HCT116 (cell line): ENCODE measurements at regions not wholly inside any gene's neighbourhood (a gene's known extent, or its start where the extent isn't known, plus 50 kb on each side); places are given as distances from the start of the nearest gene placed in this dataset.

ENCODE experiments used
- ATAC-seq: fragments of 200-7000 bp; cut with Tn5 transposase; 2 replicates; pipeline ENCODE4 v1.9.1; 2020; ENCODE audit warnings: mild to moderate bottlenecking, moderate library complexity
- BruUV-seq: library from RNA; stranded (reverse); fragments of 400-500 nt; replicated peaks from 2 replicates; lab custom pipeline; 2021; lab: Mats Ljungman, UMichigan
- CTCF ChIA-PET: fragments of 300-600 bp; sonication (Branson Sonifier 250); formaldehyde crosslinking; loops from one replicate; lab custom pipeline; 2021; ENCODE audit warnings: antibody characterized with exemption; lab: Charles Lee
- POLR2A ChIA-PET: fragments of 300-600, 350-600 bp; sonication (Branson Sonifier 250); formaldehyde crosslinking; loops from one replicate; lab custom pipeline; 2021; ENCODE audit warnings: antibody characterized with exemption; lab: Charles Lee
- RAD21 ChIA-PET, 2 experiments: fragments of 300-600 bp; sonication (Branson Sonifier 250); formaldehyde crosslinking; loops; one replicate each; lab custom pipeline; 2023; ENCODE audit warnings: low total read pairs in 2 of 2; ENCODE audit not compliant: uncharacterized antibody in 2 of 2, unreplicated experiment in 2 of 2, low non-redundant PET in 1 of 2; lab: Charles Lee
- DNase-seq: peaks from one replicate; pipeline ENCODE4 v3.0.0-alpha.2; 2010; ENCODE audit warnings: low read depth, low spot score
- H2AFZ ChIP-seq: fragments of 200-600 bp; shearing (Covaris generic), sonication (generic); 2 replicates; pipeline ENCODE4 v1.6.1; 2017; ENCODE audit warnings: low read depth, mixed run types, mixed read lengths, antibody characterized with exemption, low read length; ENCODE audit not compliant: poor library complexity, severe bottlenecking
- H3K27ac ChIP-seq: 2 replicates; pipeline ENCODE4 v1.5.1; 2012; ENCODE audit warnings: low read depth, low read length
- H3K27me3 ChIP-seq: fragments of 200-600 bp; sonication (generic); 2 replicates; pipeline ENCODE4 v1.6.1; 2016; ENCODE audit warnings: mixed run types, low read length, mixed read lengths; ENCODE audit not compliant: insufficient read depth
- H3K36me3 ChIP-seq, 2 experiments: fragments of 200-500 bp in 1 of 2; fragments of 200-600 bp in 1 of 2; sonication (Bioruptor generic) in 1 of 2; sonication (generic) in 1 of 2; 2 replicates each; pipeline versions ENCODE4 v1.5.1 to v1.6.1; 2014 to 2016; ENCODE audit warnings: low read length in 2 of 2, inconsistent platforms in 1 of 2, mixed read lengths in 1 of 2, mixed run types in 1 of 2; ENCODE audit not compliant: insufficient read depth in 2 of 2, control insufficient read depth in 1 of 2
- H3K4me1 ChIP-seq, 2 experiments: fragments of 200-600 bp in 1 of 2; sonication (generic) in 1 of 2; 2 replicates each; pipeline versions ENCODE4 v1.5.1 to v1.6.1; 2012 to 2017; ENCODE audit warnings: low read length in 2 of 2, inconsistent platforms in 1 of 2, mild to moderate bottlenecking in 1 of 2, mixed read lengths in 1 of 2, mixed run types in 1 of 2, moderate library complexity in 1 of 2; ENCODE audit not compliant: insufficient read depth in 2 of 2, control insufficient read depth in 1 of 2
- H3K4me2 ChIP-seq: fragments of 200-600 bp; sonication (generic); 2 replicates; pipeline ENCODE4 v1.6.1; 2017; ENCODE audit warnings: mixed run types, low read length, mixed read lengths
- H3K4me3 ChIP-seq, 2 experiments: fragments of 200-600 bp in 1 of 2; sonication (generic) in 1 of 2; replicated peaks in 1 of 2; 2 replicates each; pipeline ENCODE4 v1.5.1; 2011 to 2016; ENCODE audit warnings: low read length in 2 of 2, control low read depth in 1 of 2, low read depth in 1 of 2, mild to moderate bottlenecking in 1 of 2, mixed read lengths in 1 of 2, mixed run types in 1 of 2
- H3K79me2 ChIP-seq: fragments of 200-600 bp; sonication (generic); 2 replicates; pipeline ENCODE4 v1.6.1; 2017; ENCODE audit warnings: mild to moderate bottlenecking, mixed run types, low read length, moderate library complexity, mixed read lengths; ENCODE audit not compliant: insufficient read depth
- H3K9ac ChIP-seq: fragments of 200-600 bp; sonication (generic); 2 replicates; pipeline ENCODE4 v1.6.1; 2016; ENCODE audit warnings: low read length, mixed read lengths
- H3K9me2 ChIP-seq: fragments of 200-600 bp; sonication (generic), shearing (Covaris generic); 2 replicates; pipeline ENCODE4 v1.6.1; 2017; ENCODE audit warnings: mixed run types, mild to moderate bottlenecking, moderate library complexity; ENCODE audit not compliant: insufficient read depth
- H3K9me3 ChIP-seq, 2 experiments: fragments of 200-500 bp in 1 of 2; fragments of 200-600 bp in 1 of 2; sonication (Bioruptor generic) in 1 of 2; sonication (generic) in 1 of 2; 2 replicates each; pipeline ENCODE4 v1.6.1; 2014 to 2017; ENCODE audit warnings: low read length in 2 of 2, mixed read lengths in 2 of 2, inconsistent platforms in 1 of 2, low read depth in 1 of 2, mild to moderate bottlenecking in 1 of 2, mixed run types in 1 of 2, moderate library complexity in 1 of 2; ENCODE audit not compliant: control insufficient read depth in 1 of 2, insufficient read depth in 1 of 2
- H4K20me1 ChIP-seq: fragments of 200-600 bp; sonication (generic), shearing (Covaris generic); 2 replicates; pipeline ENCODE4 v1.6.1; 2017; ENCODE audit warnings: mixed run types, mild to moderate bottlenecking, moderate library complexity; ENCODE audit not compliant: insufficient read depth
- ATF3 ChIP-seq: IDR thresholded peaks from 2 replicates; pipeline ENCODE4 v1.6.1; 2012
- CBX3 ChIP-seq: IDR thresholded peaks from 2 replicates; pipeline ENCODE4 v1.6.1; 2012; ENCODE audit warnings: low read depth
- CEBPB ChIP-seq: IDR thresholded peaks from 2 replicates; pipeline ENCODE4 v1.6.1; 2012; ENCODE audit warnings: low read depth
- CTCF ChIP-seq, 3 experiments: fragments of 200-600 bp in 1 of 3; sonication (generic) in 1 of 3; IDR thresholded peaks in 2 of 3; conservative IDR thresholded peaks in 1 of 3; 2 replicates each; pipeline ENCODE4 v1.5.1; 2012 to 2017; ENCODE audit warnings: low read depth in 2 of 3, low read length in 2 of 3, antibody characterized with exemption in 1 of 3, borderline replicate concordance in 1 of 3, control low read depth in 1 of 3, mild to moderate bottlenecking in 1 of 3, mixed read lengths in 1 of 3, mixed run types in 1 of 3, moderate library complexity in 1 of 3; ENCODE audit not compliant: insufficient read depth in 1 of 3
- EGR1 ChIP-seq: IDR thresholded peaks from 2 replicates; pipeline ENCODE4 v1.6.1; 2012; ENCODE audit warnings: low read depth
- ELF1 ChIP-seq: IDR thresholded peaks from 2 replicates; pipeline ENCODE4 v1.6.1; 2012; ENCODE audit warnings: low read depth, borderline replicate concordance
- FOSL1 ChIP-seq: IDR thresholded peaks from 2 replicates; pipeline ENCODE4 v1.6.1; 2012; ENCODE audit warnings: low read depth
- JUND ChIP-seq: IDR thresholded peaks from 2 replicates; pipeline ENCODE4 v1.6.1; 2012
- MAX ChIP-seq: IDR thresholded peaks from 2 replicates; pipeline ENCODE4 v1.6.1; 2012
- REST ChIP-seq: IDR thresholded peaks from 2 replicates; pipeline ENCODE4 v1.6.1; 2012; ENCODE audit warnings: low read depth
- SIN3A ChIP-seq: IDR thresholded peaks from 2 replicates; pipeline ENCODE4 v1.6.1; 2012; ENCODE audit warnings: low read depth
- SP1 ChIP-seq: IDR thresholded peaks from 2 replicates; pipeline ENCODE4 v1.6.1; 2012; ENCODE audit warnings: low read depth
- SRF ChIP-seq: IDR thresholded peaks from 2 replicates; pipeline ENCODE4 v1.6.1; 2012; ENCODE audit warnings: low read depth
- TCF7L2 ChIP-seq: IDR thresholded peaks from 2 replicates; pipeline ENCODE4 v1.7.0; 2011; ENCODE audit warnings: borderline replicate concordance, inconsistent platforms; ENCODE audit not compliant: insufficient read depth, insufficient read length; ENCODE audit errors: extremely low read depth
- YY1 ChIP-seq: IDR thresholded peaks from 2 replicates; pipeline ENCODE4 v1.6.1; 2011; ENCODE audit warnings: low read length, low read depth, moderate library complexity, mild to moderate bottlenecking; ENCODE audit not compliant: insufficient replicate concordance; ENCODE audit errors: extremely low read depth
- ZBTB33 ChIP-seq: IDR thresholded peaks from 2 replicates; pipeline ENCODE4 v1.6.1; 2011; ENCODE audit warnings: mild to moderate bottlenecking, low read length, moderate library complexity; ENCODE audit not compliant: insufficient replicate concordance; ENCODE audit errors: extremely low read depth
- ZNF274 ChIP-seq: fragments of 200-500 bp; sonication (Bioruptor generic); IDR thresholded peaks from 2 replicates; pipeline ENCODE4 v1.6.1; 2014; ENCODE audit warnings: mild to moderate bottlenecking, low read depth, low read length, inconsistent platforms
- intact Hi-C: fragments of 100-400 bp; cut with micrococcal nuclease; formaldehyde crosslinking; loops from 2 replicates; pipeline ENCODE4 v1.10.0; 2022

- H3K36me3 ChIP-seq, result no peaks in the 10 kb centered on the region
Observed at GRCh38 chr1:217133958-217134856, 411.0 kb upstream of the ESRRG start.

More at GRCh38 chr1:217133958-217134856, 411.0 kb upstream of the ESRRG start:
- Histone ChIP-seq H2AFZ (no peak overlapping the region), H4K20me1 (no peaks in the 10 kb centered on the region), H3K27me3 (no peaks in the 10 kb centered on the region), H3K4me1 (no peaks in the 10 kb centered on the region), H3K9ac (no peak overlapping the region), H3K27ac (no peak overlapping the region), H3K4me3 (no peak overlapping the region), H3K79me2 (no peaks in the 10 kb centered on the region), H3K4me2 (no peak overlapping the region), H3K9me3 (no peaks in the 10 kb centered on the region), H3K9me2 (no peaks in the 10 kb centered on the region)
- CTCF ChIA-PET, result no interaction called here
- BruUV-seq, result no TSS peak
- intact Hi-C loops, result no loop called here
- RAD21 ChIA-PET, result no interaction called here
- ATAC-seq (no peak), DNase-seq (no peak)
- TF ChIP-seq YY1 (no peak), CTCF (IDR thresholded peaks at IDR 0.05 in 2 of 3, conservative IDR thresholded peaks at IDR 0.05 in 1 of 3; ENCODE audit: borderline replicate concordance in 1 of 3, insufficient read depth in 1 of 3, low read depth in 2 of 3, low read length in 2 of 3) (no peak), EGR1 (no peak), CBX3 (no peak), SRF (no peak), FOSL1 (no peak), ATF3 (no peak), JUND (no peak), REST (no peak), MAX (no peak), ZNF274 (no peak), SIN3A (no peak), CEBPB (no peak), ELF1 (no peak), TCF7L2 (no peak), SP1 (no peak), ZBTB33 (no peak)
- POLR2A ChIA-PET, result no interaction called here
